GM12872 (cell line): ENCODE measurements at regions not wholly inside any gene's neighbourhood (a gene's known extent, or its start where the extent isn't known, plus 50 kb on each side); places are given as distances from the start of the nearest gene placed in this dataset.

Experiments used
- TF ChIP-seq, protein P1 (sequence below): IDR thresholded peaks from 3 replicates; pipeline ENCODE4 v1.5.1; 2011; ENCODE audit warnings: low read depth, mild to moderate bottlenecking, low read length, moderate library complexity; ENCODE audit not compliant: insufficient read depth

DNA sequence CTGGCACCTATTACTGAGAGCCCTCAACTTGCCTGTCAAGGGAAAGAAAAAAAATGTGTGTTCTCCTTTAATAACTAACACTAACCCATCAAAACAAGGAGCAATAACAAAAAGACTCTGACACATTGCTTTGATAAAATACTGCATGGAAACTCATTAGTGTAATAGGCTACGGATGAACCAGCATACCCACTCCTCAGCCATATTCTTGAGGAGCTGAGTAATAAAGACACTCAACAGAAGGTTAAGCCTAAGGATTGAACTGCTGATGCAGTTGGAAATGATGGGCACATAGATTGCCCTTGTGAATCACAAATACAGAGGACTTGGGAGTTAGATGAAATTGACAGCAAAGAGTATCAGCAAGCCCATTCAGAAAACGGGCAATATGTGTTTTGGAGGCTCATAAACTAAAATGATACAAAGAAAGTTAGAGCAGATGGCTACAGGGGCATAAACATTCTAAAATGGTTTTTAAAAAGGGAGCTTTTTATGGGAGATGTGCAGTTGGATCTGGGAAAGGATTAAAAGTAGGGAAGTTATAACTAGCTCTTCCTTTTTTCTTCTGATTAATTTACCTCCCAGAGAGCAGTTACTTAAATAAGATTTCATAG lies 447.6 kb upstream of the IL12A start:
- TF ChIP-seq, protein P1, sequence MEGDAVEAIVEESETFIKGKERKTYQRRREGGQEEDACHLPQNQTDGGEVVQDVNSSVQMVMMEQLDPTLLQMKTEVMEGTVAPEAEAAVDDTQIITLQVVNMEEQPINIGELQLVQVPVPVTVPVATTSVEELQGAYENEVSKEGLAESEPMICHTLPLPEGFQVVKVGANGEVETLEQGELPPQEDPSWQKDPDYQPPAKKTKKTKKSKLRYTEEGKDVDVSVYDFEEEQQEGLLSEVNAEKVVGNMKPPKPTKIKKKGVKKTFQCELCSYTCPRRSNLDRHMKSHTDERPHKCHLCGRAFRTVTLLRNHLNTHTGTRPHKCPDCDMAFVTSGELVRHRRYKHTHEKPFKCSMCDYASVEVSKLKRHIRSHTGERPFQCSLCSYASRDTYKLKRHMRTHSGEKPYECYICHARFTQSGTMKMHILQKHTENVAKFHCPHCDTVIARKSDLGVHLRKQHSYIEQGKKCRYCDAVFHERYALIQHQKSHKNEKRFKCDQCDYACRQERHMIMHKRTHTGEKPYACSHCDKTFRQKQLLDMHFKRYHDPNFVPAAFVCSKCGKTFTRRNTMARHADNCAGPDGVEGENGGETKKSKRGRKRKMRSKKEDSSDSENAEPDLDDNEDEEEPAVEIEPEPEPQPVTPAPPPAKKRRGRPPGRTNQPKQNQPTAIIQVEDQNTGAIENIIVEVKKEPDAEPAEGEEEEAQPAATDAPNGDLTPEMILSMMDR, result no peak

DNA sequence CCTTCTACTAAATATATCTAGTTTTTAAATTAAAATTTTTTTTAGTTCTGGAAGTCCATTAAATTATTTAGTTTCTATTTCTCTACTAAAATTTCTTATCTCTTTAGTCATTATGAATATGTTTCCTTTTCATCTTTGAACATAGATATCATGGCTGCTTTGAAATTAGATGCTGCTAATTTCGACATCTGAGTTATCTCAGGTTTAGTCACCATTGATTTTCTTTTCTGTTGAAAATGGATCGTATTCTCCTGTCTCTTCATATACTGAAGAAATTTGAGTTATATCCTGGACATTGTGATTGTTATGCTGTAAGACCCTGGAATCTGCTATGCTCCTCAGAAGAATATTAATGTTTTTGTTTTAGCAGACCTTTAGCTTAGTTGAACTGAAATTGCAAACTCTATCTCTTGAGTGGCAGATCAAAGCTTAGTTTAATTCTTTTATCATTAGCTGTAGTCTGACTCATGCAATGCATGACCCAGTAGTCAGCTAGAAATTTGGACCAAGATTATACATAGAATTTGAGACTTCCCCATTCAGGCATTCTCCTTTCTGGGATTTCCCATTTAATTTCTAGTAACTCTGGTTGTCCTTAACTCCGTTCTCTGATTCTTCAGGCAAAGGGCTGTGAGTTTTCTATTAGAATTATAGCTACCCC lies 439.8 kb upstream of the IL12A start:
- TF ChIP-seq, protein P1, result no peak

DNA sequence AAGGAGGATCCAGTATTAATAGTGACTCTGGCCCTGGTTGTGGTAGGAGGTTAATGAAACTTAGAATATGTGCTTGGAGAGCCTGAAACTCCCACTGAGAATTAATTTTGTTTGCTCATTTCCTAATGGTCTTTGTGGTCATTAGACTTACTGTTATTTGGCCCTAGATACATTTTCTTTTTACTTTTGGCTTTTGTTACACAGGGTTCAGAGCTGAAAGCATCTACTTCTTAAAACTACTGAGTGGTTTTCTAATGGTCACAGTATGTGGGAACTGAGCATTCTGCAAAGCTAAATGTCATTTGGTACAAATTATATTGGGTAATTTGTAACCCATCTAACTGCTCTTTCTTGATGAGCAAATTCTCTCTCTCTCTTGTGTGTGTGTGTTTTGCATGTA lies 433.4 kb upstream of the IL12A start:
- TF ChIP-seq, protein P1, result no peak

DNA sequence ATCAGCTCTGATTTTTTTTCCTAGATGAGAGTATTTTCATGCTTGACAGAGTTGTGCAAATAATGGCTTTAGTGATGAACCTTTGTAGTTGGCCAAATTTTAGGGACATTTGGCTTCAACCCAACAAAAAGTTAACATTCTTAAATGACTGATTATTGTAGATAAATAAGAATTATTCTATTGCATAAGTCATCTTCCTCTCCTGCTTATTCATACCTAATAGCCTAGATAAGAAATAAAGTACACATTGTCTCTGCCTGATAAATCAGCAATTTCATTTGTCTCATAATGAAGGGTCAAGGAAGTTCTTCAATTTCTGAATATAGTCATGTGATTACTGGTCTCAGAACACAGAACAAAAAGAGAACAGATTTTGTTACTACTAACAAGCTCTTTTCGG lies 428.9 kb upstream of the IL12A start:
- TF ChIP-seq, protein P1, result no peak

DNA sequence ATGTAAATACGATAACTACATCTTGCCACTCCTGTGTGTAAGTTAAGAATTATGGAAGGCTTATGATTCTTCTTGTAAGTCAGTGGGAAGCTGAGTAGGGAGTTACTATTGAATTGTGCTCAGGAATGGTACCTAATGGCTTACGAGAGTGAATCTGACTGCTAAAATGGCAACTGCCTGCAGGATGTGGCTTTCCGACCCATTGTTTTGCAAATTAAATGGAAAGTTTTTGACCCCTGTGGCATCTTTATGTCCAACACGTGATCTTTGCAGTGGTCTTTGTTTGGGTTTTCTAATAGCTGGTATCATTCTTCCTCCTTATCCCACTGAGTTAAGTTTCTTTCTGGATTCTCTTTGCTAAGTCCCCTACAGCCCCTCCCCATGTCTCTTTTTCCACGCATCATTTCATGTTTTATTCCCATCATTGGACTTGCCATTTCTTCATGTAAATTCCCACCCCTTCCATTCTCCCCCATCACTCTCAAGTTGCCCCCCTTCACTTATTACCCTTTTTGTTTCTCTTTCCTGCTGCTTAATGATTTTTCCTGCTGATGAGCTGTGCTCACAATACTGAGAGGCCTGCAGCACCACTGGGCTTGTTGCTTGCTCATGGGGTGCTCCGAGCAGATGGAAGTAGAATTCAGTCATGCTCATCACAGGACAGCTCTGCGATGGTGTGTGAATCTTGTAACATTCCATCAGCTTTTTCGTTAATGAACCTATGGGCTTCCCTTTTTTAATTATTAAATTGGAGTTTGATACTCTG lies 428.2 kb upstream of the IL12A start:
- TF ChIP-seq, protein P1, result no peak

DNA sequence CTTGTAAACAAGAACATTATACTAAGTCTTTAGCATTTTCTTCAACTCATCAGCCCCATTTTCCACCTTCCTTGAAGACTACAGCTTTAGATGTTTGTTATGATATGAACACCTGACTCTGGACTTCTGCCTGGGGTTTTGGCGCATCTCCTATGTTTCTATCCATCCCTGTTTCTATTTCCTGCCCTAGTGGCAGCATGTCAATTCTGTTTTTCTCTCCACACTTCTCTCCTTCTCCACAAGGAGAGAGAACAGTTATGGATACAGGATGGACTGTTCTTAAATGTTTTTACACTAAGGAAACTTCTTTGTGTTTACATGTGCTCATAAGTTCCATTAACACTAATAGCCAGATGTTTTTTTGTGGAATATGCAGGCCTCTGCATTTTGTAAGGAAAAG lies 423.3 kb upstream of the IL12A start:
- TF ChIP-seq, protein P1, result no peak

DNA sequence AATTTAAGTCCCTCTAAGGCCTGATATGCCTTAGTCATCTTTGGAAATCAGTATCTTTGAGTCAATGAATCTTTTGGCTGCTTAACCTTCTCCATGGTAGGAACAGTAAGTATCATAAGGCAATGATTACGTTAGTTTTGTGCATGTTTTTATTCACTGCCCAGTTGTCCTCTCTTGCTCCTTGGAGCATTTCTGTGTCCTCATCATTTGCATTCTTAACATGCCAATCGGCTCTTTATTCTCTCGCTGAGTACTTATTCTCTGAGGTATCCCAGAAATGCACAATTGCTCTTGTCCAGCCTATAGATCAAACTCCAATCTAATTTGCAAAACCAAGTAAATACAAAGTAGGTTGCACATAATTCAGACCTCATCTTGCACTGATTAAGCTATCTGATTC lies 405.0 kb upstream of the IL12A start:
- TF ChIP-seq, protein P1, result no peak
